Gastroesophageal sphincter (tissue), 4 donors: ENCODE measurements at regions not wholly inside any gene's neighbourhood (a gene's known extent, or its start where the extent isn't known, plus 50 kb on each side); places are given as distances from the start of the nearest gene placed in this dataset.
A peak's percentile ranks its signal among the peaks of the same experiment; 100 is the strongest.

Source experiments
- ATAC-seq: fragments of 150-250 bp; one replicate; pipeline ENCODE4 v1.9.1; 2016; ENCODE audit warnings: mild to moderate bottlenecking, moderate library complexity
- H3K27ac ChIP-seq, 4 donors: fragments of 200-600 bp; sonication (generic) in 3 of 4; 1 replicate in 3 of 4; 2 replicates in 1 of 4; pipeline ENCODE4 v1.5.1; 2016 to 2019
- H3K27me3 ChIP-seq: fragments of 200-600 bp; sonication (generic); one replicate; pipeline ENCODE4 v1.5.1; 2019
- H3K36me3 ChIP-seq, 2 donors: fragments of 200-600 bp; sonication (generic); one replicate each; pipeline ENCODE4 v1.5.1; 2019; ENCODE audit warnings: control low read depth in 1 of 2
- H3K4me1 ChIP-seq, 3 donors: fragments of 200-600 bp; sonication (generic); 1 replicate in 2 of 3; 2 replicates in 1 of 3; pipeline ENCODE4 v1.5.1; 2016 to 2019; ENCODE audit warnings: control low read depth in 2 of 3
- H3K4me3 ChIP-seq, 2 donors: fragments of 200-600 bp; sonication (generic); one replicate each; pipeline ENCODE4 v1.5.1; 2019; ENCODE audit warnings: mild to moderate bottlenecking in 1 of 2, moderate library complexity in 1 of 2
- H3K9me3 ChIP-seq, 3 donors: fragments of 200-600 bp; sonication (generic); one replicate each; pipeline ENCODE4 v1.5.1; 2017 to 2019; ENCODE audit warnings: control low read depth in 2 of 3
- EP300 ChIP-seq: sonication (generic); formaldehyde crosslinking; IDR thresholded peaks from one replicate; pipeline ENCODE4 v1.6.1; 2017; ENCODE audit warnings: antibody characterized with exemption, mild to moderate bottlenecking
- POLR2A ChIP-seq, 2 donors: fragments of 450-650 bp; IDR thresholded peaks; one replicate each; pipeline ENCODE4 v1.6.1; 2017; ENCODE audit warnings: antibody characterized with exemption in 2 of 2, mild to moderate bottlenecking in 2 of 2, moderate library complexity in 1 of 2
- POLR2AphosphoS5 ChIP-seq: sonication (generic); formaldehyde crosslinking; IDR thresholded peaks from one replicate; pipeline ENCODE4 v1.6.1; 2017; ENCODE audit warnings: antibody characterized with exemption
- WGBS, 2 donors: methylation state at CpG; one replicate each; pipeline ENCODE4 v1.1.5; 2018; ENCODE audit warnings: low coverage in 1 of 2; 5-methylcytosine and 5-hydroxymethylcytosine counted together
- TF ChIP-seq, protein P1 (sequence below), 4 experiments: fragments of 200-600 bp in 2 of 4; fragments of 450-650 bp in 2 of 4; sonication (generic) in 1 of 4; IDR thresholded peaks; one replicate each; pipeline ENCODE4 v1.5.1; 2017 to 2019; ENCODE audit warnings: antibody characterized with exemption in 4 of 4, mild to moderate bottlenecking in 2 of 4, moderate library complexity in 2 of 4

DNA sequence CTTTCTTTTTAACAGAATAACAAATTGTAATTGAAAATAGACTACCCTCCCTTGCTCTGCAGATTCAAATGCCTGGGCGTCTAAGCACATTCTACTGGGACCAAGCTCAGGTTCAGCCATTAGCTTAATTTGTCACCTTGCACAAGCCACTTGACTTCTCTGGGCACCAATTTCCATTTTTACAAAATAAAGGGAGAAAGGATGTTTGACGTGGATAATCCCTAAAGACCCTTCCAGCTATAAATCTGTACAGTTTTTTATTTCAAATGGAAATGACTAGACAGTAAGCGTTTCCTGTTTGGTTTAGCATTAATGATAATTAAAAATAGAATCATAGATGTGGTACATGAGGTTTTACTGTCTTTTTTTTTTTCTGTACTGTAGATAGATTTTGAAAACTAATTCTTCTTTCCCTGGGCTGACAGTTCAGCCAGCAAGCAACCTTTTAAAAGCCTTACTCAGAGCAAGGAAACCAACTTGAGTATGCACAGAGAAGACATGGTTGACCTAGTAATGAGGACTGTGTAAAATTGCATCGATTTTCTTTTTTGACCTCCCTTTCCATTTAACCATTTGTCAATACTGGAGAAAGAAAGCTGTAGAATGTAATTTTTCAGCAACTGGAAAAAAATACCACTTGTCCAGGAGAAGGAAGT is 1329.5 kb upstream of the CDH8 start:
- no peak for ATAC-seq

DNA sequence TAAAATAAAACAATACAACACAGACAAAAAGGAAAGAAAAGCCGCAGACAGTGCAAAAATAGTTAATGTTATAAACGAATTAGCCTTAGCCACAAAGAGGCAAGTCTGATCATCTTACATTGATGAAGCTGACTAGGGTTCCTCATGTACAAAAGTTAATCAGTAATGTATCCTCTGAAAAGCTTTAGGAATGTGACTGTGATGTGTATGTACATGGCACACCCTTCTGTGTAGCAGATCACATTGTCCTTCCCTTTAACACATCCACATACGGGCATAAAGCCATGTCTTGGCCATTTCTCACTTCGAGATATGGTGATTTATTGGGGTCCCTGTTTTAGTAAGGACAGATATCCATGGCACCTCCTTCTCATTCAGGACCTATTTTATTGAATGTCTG is 1327.5 kb upstream of the CDH8 start:
- Histone ChIP-seq H3K27me3 (no peaks in the 10 kb centered on the region), H3K9me3 (no peaks in the 10 kb centered on the region), H3K36me3 (no peaks in the 10 kb centered on the region), H3K4me3 (no peak overlapping the region), H3K4me1 (no peaks in the 10 kb centered on the region), H3K27ac (no peak overlapping the region)
- TF ChIP-seq POLR2A (IDR thresholded peaks at IDR 0.05): no peak
- TF ChIP-seq POLR2AphosphoS5: no peak
- TF ChIP-seq, protein P1, sequence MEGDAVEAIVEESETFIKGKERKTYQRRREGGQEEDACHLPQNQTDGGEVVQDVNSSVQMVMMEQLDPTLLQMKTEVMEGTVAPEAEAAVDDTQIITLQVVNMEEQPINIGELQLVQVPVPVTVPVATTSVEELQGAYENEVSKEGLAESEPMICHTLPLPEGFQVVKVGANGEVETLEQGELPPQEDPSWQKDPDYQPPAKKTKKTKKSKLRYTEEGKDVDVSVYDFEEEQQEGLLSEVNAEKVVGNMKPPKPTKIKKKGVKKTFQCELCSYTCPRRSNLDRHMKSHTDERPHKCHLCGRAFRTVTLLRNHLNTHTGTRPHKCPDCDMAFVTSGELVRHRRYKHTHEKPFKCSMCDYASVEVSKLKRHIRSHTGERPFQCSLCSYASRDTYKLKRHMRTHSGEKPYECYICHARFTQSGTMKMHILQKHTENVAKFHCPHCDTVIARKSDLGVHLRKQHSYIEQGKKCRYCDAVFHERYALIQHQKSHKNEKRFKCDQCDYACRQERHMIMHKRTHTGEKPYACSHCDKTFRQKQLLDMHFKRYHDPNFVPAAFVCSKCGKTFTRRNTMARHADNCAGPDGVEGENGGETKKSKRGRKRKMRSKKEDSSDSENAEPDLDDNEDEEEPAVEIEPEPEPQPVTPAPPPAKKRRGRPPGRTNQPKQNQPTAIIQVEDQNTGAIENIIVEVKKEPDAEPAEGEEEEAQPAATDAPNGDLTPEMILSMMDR (IDR thresholded peaks at IDR 0.05): no peak
- no peak for TF ChIP-seq EP300
- 71 to 76% methylated on average over 3 to 4 of the region's 4 CpGs for WGBS, 2 donors
- ATAC-seq: no peak

More for the DNA sequence above, 1329.5 kb upstream of the CDH8 start:
- TF ChIP-seq EP300 (no peak), POLR2AphosphoS5 (no peak), POLR2A (IDR thresholded peaks at IDR 0.05) (no peak)
- TF ChIP-seq, protein P1 (IDR thresholded peaks at IDR 0.05): no peak
- H3K36me3 ChIP-seq: no peaks in the 10 kb centered on the region
- H3K27me3 ChIP-seq: no peaks in the 10 kb centered on the region
- H3K27ac ChIP-seq: no peak overlapping the region
- H3K9me3 ChIP-seq: no peaks in the 10 kb centered on the region
- H3K4me3 ChIP-seq: no peak overlapping the region
- H3K4me1 ChIP-seq: no peaks in the 10 kb centered on the region
- WGBS, 2 donors: 31 to 50% methylated on average over 4 of the region's 4 CpGs

DNA sequence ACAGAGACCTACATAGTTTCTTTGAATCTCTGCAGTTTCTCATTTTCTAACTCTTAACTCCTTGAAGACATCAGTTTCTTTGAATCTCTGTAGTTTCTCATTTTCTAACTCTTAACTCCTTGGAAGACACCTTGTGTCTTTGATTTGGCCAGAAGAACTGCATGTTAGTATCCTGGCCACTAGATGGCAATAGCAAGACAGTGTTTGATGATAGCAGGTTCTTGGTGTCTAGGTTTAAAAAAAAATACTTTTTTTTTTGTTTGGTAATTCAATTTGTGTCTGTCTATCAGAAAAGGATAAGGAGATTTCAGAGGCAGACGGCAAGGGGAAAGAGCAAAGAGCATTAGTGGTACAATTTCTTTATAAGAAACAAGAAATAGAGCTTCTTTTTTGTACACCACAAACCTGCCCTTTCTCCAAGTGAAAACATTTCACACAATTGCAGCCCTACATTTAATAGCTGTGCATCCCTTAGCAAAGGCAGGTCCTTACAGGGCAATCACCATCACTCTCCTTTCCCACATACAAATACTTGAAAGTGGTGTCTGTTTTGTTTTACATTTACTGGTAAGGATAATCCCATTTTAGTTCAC is 1324.9 kb upstream of the CDH8 start:
- Histone ChIP-seq H3K27ac (no peak overlapping the region), H3K36me3 (no peaks in the 10 kb centered on the region), H3K4me1 (no peaks in the 10 kb centered on the region), H3K27me3 (no peaks in the 10 kb centered on the region), H3K4me3 (no peak overlapping the region), H3K9me3 (no peaks in the 10 kb centered on the region)
- TF ChIP-seq, protein P1 (IDR thresholded peaks at IDR 0.05): peak; percentile 52 to 71 (median 63)
- no peak for TF ChIP-seq POLR2A (IDR thresholded peaks at IDR 0.05)
- 0 to 4% methylated on average over 1 of the region's 1 CpG for WGBS, 2 donors
- ATAC-seq: no peak

DNA sequence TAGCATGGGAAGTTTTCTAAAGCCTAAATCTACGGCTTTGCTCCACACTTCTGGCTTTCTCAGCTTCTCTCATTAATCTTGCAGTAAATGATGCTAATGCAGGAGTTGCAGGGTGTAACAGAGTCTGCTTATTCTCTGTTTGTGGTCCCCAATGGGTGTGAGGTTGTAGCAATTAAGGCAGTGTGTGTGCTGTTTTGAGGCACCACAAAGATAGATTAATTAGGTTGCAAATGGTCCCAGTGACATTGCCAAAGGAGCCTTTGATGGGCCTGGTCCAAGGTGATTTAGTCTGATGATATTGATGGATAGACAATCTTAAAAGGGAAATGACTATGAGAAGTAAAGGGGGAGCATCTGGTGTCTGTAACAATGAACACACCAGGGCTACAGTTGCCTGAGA is 1313.7 kb upstream of the CDH8 start:
- Histone ChIP-seq H3K4me1 (no peaks in the 10 kb centered on the region), H3K9me3 (no peaks in the 10 kb centered on the region), H3K36me3 (no peaks in the 10 kb centered on the region), H3K27ac (no peak overlapping the region), H3K4me3 (no peak overlapping the region), H3K27me3 (no peaks in the 10 kb centered on the region)
- 69 to 76% methylated on average over 1 of the region's 1 CpG for WGBS, 2 donors
- ATAC-seq: no peak
- TF ChIP-seq POLR2A (IDR thresholded peaks at IDR 0.05) (no peak), POLR2AphosphoS5 (no peak)

DNA sequence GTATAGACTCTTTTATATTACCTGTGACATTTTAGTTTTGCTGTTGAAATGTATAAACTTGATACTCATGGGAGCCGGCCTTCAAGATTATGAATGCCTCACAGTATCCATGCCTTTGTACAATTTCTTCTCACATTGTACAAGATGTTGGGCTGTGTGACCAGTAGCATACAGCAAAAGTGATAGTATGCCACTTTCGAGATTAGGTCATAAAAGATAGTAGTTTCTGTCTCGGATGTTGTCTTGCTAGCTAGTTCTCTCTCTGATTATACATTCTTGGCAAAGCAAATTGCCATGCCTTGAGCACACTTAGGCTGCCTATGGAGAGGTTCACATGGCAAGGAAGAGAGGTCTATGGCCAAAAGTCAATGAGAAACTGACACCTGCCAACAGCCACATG is 1309.8 kb upstream of the CDH8 start:
- H3K27me3 ChIP-seq: no peaks in the 10 kb centered on the region
- H3K4me3 ChIP-seq: no peak overlapping the region
- no peak for ATAC-seq
- TF ChIP-seq POLR2A (IDR thresholded peaks at IDR 0.05) (no peak), POLR2AphosphoS5 (no peak), EP300 (no peak)
- TF ChIP-seq, protein P1 (IDR thresholded peaks at IDR 0.05): no peak
- 96 to 100% methylated on average over 3 of the region's 3 CpGs for WGBS, 2 donors
- no peaks in the 10 kb centered on the region for H3K9me3 ChIP-seq
- H3K4me1 ChIP-seq: no peaks in the 10 kb centered on the region
- H3K36me3 ChIP-seq: no peaks in the 10 kb centered on the region
- no peak overlapping the region for H3K27ac ChIP-seq
